ENCODE measurements at regions not wholly inside any gene's neighbourhood (a gene's known extent, or its start where the extent isn't known, plus 50 kb on each side); places are given as distances from the start of the nearest gene placed in this dataset.

GRCh38 chr2:120463527-120463926 is 117.6 kb downstream of the INHBB start:
- DNase-seq (ENCODE audit: extremely low read depth, low read depth): no peak
- TF ChIP-seq CTCF (IDR thresholded peaks at IDR 0.05; ENCODE audit: low read depth, low read length, missing control alignments): no peak
- H3K4me3 ChIP-seq (replicated peaks; ENCODE audit: low read depth, low read length): no peak overlapping the region

GRCh38 chr2:120463996-120464395 is 118.1 kb downstream of the INHBB start:
- no peak overlapping the region for H3K4me3 ChIP-seq (replicated peaks; ENCODE audit: low read depth, low read length)
- TF ChIP-seq CTCF (IDR thresholded peaks at IDR 0.05; ENCODE audit: low read depth, low read length, missing control alignments): no peak
- DNase-seq (ENCODE audit: extremely low read depth, low read depth): no peak

- DNase-seq (ENCODE audit: extremely low read depth, low read depth): no peak
- H3K4me3 ChIP-seq (replicated peaks; ENCODE audit: low read depth, low read length): no peak overlapping the region
- TF ChIP-seq CTCF (IDR thresholded peaks at IDR 0.05; ENCODE audit: low read depth, low read length, missing control alignments): no peak
Measured at GRCh38 chr2:120464448-120464931, 118.6 kb downstream of the INHBB start.

GRCh38 chr2:120465012-120465700 is 119.2 kb downstream of the INHBB start:
- no peak for DNase-seq (ENCODE audit: extremely low read depth, low read depth)
- TF ChIP-seq CTCF (IDR thresholded peaks at IDR 0.05; ENCODE audit: low read depth, low read length, missing control alignments): no peak
- no peak overlapping the region for H3K4me3 ChIP-seq (replicated peaks; ENCODE audit: low read depth, low read length)

GRCh38 chr2:120465701-120465988 is 119.7 kb downstream of the INHBB start:
- H3K4me3 ChIP-seq (replicated peaks; ENCODE audit: low read depth, low read length): no peak overlapping the region
- no peak for DNase-seq (ENCODE audit: extremely low read depth, low read depth)
- TF ChIP-seq CTCF (IDR thresholded peaks at IDR 0.05; ENCODE audit: low read depth, low read length, missing control alignments): no peak

- DNase-seq (ENCODE audit: extremely low read depth, low read depth): no peak
- TF ChIP-seq CTCF (IDR thresholded peaks at IDR 0.05; ENCODE audit: low read depth, low read length, missing control alignments): no peak
- H3K4me3 ChIP-seq (replicated peaks; ENCODE audit: low read depth, low read length): no peak overlapping the region
Measured at GRCh38 chr2:120465989-120466703, 120.2 kb downstream of the INHBB start.

Measured in HFF-Myc (cell line).